ENCODE measurements at regions not wholly inside any gene's neighbourhood (a gene's known extent, or its start where the extent isn't known, plus 50 kb on each side); places are given as distances from the start of the nearest gene placed in this dataset.

- no peak for DNase-seq
Measured at GRCh38 chr7:156173748-156174353, 361.6 kb upstream of the SHH start.

GRCh38 chr7:156173346-156173745, 361.1 kb upstream of the SHH start:
- DNase-seq: no peak

GRCh38 chr7:156172638-156173037, 360.4 kb upstream of the SHH start:
- DNase-seq: no peak

GRCh38 chr7:156169474-156170370, 357.5 kb upstream of the SHH start:
- no peak for DNase-seq

- DNase-seq: no peak
Measured at GRCh38 chr7:156168434-156168833, 356.2 kb upstream of the SHH start.

- DNase-seq: no peak
Measured at GRCh38 chr7:156167987-156168386, 355.7 kb upstream of the SHH start.

GRCh38 chr7:156167417-156167807, 355.1 kb upstream of the SHH start:
- DNase-seq: no peak

- no peak for DNase-seq
Measured at GRCh38 chr7:156166692-156167416, 354.6 kb upstream of the SHH start.

- no peak for DNase-seq
Measured at GRCh38 chr7:156163747-156164146, 351.5 kb upstream of the SHH start.

GRCh38 chr7:156162451-156162850, 350.2 kb upstream of the SHH start:
- no peak for DNase-seq

GRCh38 chr7:156160811-156161210, 348.5 kb upstream of the SHH start:
- no peak for DNase-seq

- no peak for DNase-seq
Measured at GRCh38 chr7:156158693-156159092, 346.4 kb upstream of the SHH start.

GRCh38 chr7:156158213-156158612, 345.9 kb upstream of the SHH start:
- DNase-seq: no peak

- DNase-seq: no peak
Measured at GRCh38 chr7:156157409-156158012, 345.2 kb upstream of the SHH start.

- DNase-seq: no peak
Measured at GRCh38 chr7:156156734-156157408, 344.6 kb upstream of the SHH start.

- DNase-seq: no peak
Measured at GRCh38 chr7:156155988-156156733, 343.9 kb upstream of the SHH start.

- DNase-seq: no peak
Measured at GRCh38 chr7:156153590-156153989, 341.3 kb upstream of the SHH start.

- no peak for DNase-seq
Measured at GRCh38 chr7:156152390-156152789, 340.1 kb upstream of the SHH start.

GRCh38 chr7:156151658-156152057, 339.4 kb upstream of the SHH start:
- no peak for DNase-seq

- no peak for DNase-seq
Measured at GRCh38 chr7:156151078-156151477, 338.8 kb upstream of the SHH start.

- no peak for DNase-seq
Measured at GRCh38 chr7:156148995-156149394, 336.7 kb upstream of the SHH start.

GRCh38 chr7:156148547-156148946, 336.3 kb upstream of the SHH start:
- no peak for DNase-seq

Data from NCI-H2081 (cell line).